ENCODE measurements at regions not wholly inside any gene's neighbourhood (a gene's known extent, or its start where the extent isn't known, plus 50 kb on each side); places are given as distances from the start of the nearest gene placed in this dataset.

DNA sequence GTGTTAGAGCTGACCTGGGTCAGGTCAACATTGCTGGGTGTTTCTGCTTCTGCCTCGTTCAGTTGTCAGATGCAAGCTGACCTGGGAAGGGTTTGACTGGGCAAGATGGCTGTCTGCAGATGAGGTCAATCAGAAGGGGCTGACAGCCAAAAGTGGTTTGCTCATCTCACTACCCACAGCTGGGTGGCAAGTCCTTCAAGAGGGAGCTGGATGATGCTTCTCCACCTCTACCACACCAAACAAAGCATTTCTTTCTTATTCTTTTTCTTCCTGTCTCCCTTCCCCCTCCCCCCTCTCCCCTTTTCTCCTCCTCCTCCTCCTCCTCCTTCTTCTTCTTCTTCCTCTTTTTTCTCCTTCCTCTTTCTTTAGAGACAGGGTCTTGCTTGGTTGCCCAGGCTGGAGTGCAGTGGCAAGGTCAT is 268.2 kb upstream of the PLEKHG7 start:
- Histone ChIP-seq H3K4me2 (ENCODE audit: low read depth, low read length) (no peak overlapping the region), H3K4me3 (ENCODE audit: low read length) (no peak overlapping the region), H4K20me1 (ENCODE audit: insufficient read depth, low read length) (no peaks in the 10 kb centered on the region), H3K9me3 (replicated peaks; ENCODE audit: insufficient read depth, low read length) (no peaks in the 10 kb centered on the region), H3K9me2 (replicated peaks; ENCODE audit: insufficient read depth, low read length) (no peaks in the 10 kb centered on the region), H2AFZ (ENCODE audit: low read length) (no peak overlapping the region), H3K36me3 (replicated peaks; ENCODE audit: insufficient read depth, low read length) (no peaks in the 10 kb centered on the region), H3K27me3 (replicated peaks; ENCODE audit: insufficient read depth, low read length) (no peaks in the 10 kb centered on the region), H3F3A (ENCODE audit: insufficient read depth, low read length) (peaks cover 12% of the 10 kb centered on the region; the same call in 1 of the 2 replicates), H3K27ac (ENCODE audit: low read length) (no peak overlapping the region), H3K9ac (ENCODE audit: low read length) (no peak overlapping the region), H3K4me1 (ENCODE audit: low read length) (peaks cover 36% of the 10 kb centered on the region), H3K79me2 (ENCODE audit: low read length) (no peaks in the 10 kb centered on the region)
- no peak for DNase-seq
- TF ChIP-seq, protein P1, sequence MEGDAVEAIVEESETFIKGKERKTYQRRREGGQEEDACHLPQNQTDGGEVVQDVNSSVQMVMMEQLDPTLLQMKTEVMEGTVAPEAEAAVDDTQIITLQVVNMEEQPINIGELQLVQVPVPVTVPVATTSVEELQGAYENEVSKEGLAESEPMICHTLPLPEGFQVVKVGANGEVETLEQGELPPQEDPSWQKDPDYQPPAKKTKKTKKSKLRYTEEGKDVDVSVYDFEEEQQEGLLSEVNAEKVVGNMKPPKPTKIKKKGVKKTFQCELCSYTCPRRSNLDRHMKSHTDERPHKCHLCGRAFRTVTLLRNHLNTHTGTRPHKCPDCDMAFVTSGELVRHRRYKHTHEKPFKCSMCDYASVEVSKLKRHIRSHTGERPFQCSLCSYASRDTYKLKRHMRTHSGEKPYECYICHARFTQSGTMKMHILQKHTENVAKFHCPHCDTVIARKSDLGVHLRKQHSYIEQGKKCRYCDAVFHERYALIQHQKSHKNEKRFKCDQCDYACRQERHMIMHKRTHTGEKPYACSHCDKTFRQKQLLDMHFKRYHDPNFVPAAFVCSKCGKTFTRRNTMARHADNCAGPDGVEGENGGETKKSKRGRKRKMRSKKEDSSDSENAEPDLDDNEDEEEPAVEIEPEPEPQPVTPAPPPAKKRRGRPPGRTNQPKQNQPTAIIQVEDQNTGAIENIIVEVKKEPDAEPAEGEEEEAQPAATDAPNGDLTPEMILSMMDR (IDR thresholded peaks at IDR 0.05; ENCODE audit: low read length) = no peak
- TF ChIP-seq EZH2 (optimal IDR thresholded peaks at IDR 0.05; ENCODE audit: low read depth, low read length) (no peak), EZH2phosphoT487 (IDR thresholded peaks at IDR 0.05; ENCODE audit: low read length) (no peak)

DNA sequence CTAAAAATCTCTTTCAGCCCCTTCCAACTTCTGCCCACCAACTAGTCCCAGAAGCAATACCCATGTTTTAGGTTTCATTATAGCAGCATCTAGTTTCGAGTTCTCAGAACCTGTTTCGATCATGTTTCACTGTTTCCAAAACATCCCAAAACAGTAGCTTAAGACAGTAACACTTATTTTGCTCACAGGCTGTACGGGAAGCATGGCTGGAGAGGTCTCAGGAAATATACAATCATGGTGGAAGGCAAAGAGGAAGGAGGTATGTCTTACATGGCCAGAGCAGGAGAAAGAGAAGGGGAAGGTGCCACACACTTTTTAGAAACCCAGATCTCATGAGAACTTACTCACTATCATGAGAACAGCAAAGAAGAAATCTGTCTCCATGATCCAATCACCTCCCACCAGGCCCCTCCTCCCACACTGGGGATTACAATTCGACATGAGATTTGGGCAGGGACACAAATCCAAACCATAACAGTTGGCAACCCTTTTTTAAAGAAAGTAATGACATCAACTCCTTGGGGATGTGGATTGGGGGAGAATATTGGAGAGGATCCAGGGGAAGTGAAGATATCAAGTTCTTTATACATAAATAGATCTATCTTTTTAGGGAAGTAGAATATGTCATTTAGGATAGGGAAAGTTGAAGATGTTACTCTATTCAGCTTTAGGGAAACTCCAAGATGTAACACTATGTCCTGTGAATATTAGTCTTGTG is 269.9 kb upstream of the PLEKHG7 start:
- H3K4me3 ChIP-seq (ENCODE audit: low read length) = peak overlapping the region; percentile 25; the same call in 1 of the 2 replicates
- H3K36me3 ChIP-seq (replicated peaks; ENCODE audit: insufficient read depth, low read length) = no peaks in the 10 kb centered on the region
- no peaks in the 10 kb centered on the region for H3K9me2 ChIP-seq (replicated peaks; ENCODE audit: insufficient read depth, low read length)
- H3K9ac ChIP-seq (ENCODE audit: low read length) = peak overlapping the region; percentile 49
- peak overlapping the region; percentile 85 for H3K27ac ChIP-seq (ENCODE audit: low read length)
- H4K20me1 ChIP-seq (ENCODE audit: insufficient read depth, low read length) = no peaks in the 10 kb centered on the region
- H3K27me3 ChIP-seq (replicated peaks; ENCODE audit: insufficient read depth, low read length) = no peaks in the 10 kb centered on the region
- H3K4me2 ChIP-seq (ENCODE audit: low read depth, low read length) = peak overlapping the region; percentile 67
- peaks cover 36% of the 10 kb centered on the region for H3K4me1 ChIP-seq (ENCODE audit: low read length)
- no peaks in the 10 kb centered on the region for H3K9me3 ChIP-seq (replicated peaks; ENCODE audit: insufficient read depth, low read length)
- H3K79me2 ChIP-seq (ENCODE audit: low read length) = no peaks in the 10 kb centered on the region
- H3F3A ChIP-seq (ENCODE audit: insufficient read depth, low read length) = peaks cover 12% of the 10 kb centered on the region; the same call in 1 of the 2 replicates
- TF ChIP-seq, protein P1 (IDR thresholded peaks at IDR 0.05; ENCODE audit: low read length) = no peak
- no peak for TF ChIP-seq EZH2phosphoT487 (IDR thresholded peaks at IDR 0.05; ENCODE audit: low read length)
- no peak for TF ChIP-seq EZH2 (optimal IDR thresholded peaks at IDR 0.05; ENCODE audit: low read depth, low read length)
- H2AFZ ChIP-seq (ENCODE audit: low read length) = peak overlapping the region; percentile 59
- DNase-seq = peak; percentile 82

DNA sequence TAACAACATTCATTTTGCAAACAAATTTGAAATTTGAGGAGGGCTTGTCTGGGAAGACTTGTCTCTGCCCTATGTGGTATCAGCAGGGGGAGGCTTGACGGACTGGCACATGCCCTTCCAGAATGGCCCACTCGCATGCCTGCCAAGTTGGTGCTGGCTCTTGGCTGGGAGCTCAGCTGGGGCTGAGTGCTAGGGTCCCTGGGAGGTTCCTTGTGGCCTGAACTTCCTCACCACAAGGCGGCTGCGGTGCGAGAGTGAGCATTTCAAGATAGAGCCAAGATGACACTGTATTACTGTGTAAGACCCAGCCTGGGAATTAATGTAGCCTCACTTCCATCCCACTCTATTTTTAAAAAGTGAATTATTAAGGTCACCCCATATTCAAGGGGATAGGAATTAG is 271.6 kb upstream of the PLEKHG7 start:
- Histone ChIP-seq H3K79me2 (ENCODE audit: low read length) (no peaks in the 10 kb centered on the region), H3K27me3 (replicated peaks; ENCODE audit: insufficient read depth, low read length) (no peaks in the 10 kb centered on the region), H3F3A (ENCODE audit: insufficient read depth, low read length) (peaks cover 12% of the 10 kb centered on the region; the same call in 1 of the 2 replicates), H3K4me3 (ENCODE audit: low read length) (no peak overlapping the region), H3K36me3 (replicated peaks; ENCODE audit: insufficient read depth, low read length) (no peaks in the 10 kb centered on the region), H3K9me3 (replicated peaks; ENCODE audit: insufficient read depth, low read length) (no peaks in the 10 kb centered on the region), H3K4me1 (ENCODE audit: low read length) (peaks cover 20% of the 10 kb centered on the region), H4K20me1 (ENCODE audit: insufficient read depth, low read length) (no peaks in the 10 kb centered on the region), H3K9ac (ENCODE audit: low read length) (no peak overlapping the region), H3K9me2 (replicated peaks; ENCODE audit: insufficient read depth, low read length) (no peaks in the 10 kb centered on the region), H3K4me2 (ENCODE audit: low read depth, low read length) (no peak overlapping the region), H2AFZ (ENCODE audit: low read length) (no peak overlapping the region), H3K27ac (ENCODE audit: low read length) (no peak overlapping the region)
- TF ChIP-seq EZH2phosphoT487 (IDR thresholded peaks at IDR 0.05; ENCODE audit: low read length) (no peak), EZH2 (optimal IDR thresholded peaks at IDR 0.05; ENCODE audit: low read depth, low read length) (no peak)
- TF ChIP-seq, protein P1 (IDR thresholded peaks at IDR 0.05; ENCODE audit: low read length) = no peak
- DNase-seq = no peak
